HL-60 (cell line): ENCODE measurements at regions not wholly inside any gene's neighbourhood (a gene's known extent, or its start where the extent isn't known, plus 50 kb on each side); places are given as distances from the start of the nearest gene placed in this dataset.

Experiments
- GABPA ChIP-seq: IDR thresholded peaks from 2 replicates; pipeline ENCODE4 v1.6.1; 2012; ENCODE audit warnings: low read depth
- POLR2AphosphoS5 ChIP-seq: IDR thresholded peaks from 2 replicates; pipeline ENCODE4 v1.6.1; 2012; ENCODE audit warnings: low read depth
- TF ChIP-seq, protein P1 (sequence below): IDR thresholded peaks from one replicate; pipeline ENCODE4 v1.5.1; 2011; ENCODE audit warnings: low read length, control low read depth, inconsistent platforms; ENCODE audit not compliant: insufficient read depth
- TF ChIP-seq, protein P2 (sequence below): IDR thresholded peaks from 2 replicates; pipeline ENCODE4 v1.6.1; 2012; ENCODE audit warnings: low read depth; ENCODE audit not compliant: insufficient replicate concordance

DNA sequence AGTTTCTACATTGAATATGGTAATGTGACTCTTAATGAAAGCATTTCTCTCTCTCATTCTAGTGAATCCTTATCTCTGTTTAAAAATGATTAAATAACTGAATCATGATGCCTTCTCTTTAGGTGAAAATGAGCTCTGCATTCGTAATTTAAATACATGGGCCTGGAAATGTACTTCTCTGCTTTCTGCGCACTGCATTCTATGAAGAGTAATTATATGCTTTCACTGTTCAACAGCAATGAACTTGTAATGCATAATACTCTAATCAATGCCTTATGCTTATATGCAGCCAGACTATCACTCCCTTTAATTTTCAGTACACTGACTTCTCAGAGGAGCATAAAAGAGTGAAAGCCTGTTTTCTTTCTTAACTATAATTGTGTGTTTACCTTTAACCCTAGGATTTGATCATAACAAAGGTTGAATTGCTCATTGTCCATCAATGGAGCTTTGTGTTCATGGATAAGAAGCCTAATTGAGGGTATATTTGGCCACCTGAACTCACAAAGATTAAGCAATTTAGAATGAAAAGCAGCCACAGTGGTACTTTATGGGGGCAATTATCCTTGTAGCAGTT lies 330.8 kb upstream of the PDZRN3 start:
- TF ChIP-seq POLR2AphosphoS5 (no peak), GABPA (no peak)
- TF ChIP-seq, protein P1, sequence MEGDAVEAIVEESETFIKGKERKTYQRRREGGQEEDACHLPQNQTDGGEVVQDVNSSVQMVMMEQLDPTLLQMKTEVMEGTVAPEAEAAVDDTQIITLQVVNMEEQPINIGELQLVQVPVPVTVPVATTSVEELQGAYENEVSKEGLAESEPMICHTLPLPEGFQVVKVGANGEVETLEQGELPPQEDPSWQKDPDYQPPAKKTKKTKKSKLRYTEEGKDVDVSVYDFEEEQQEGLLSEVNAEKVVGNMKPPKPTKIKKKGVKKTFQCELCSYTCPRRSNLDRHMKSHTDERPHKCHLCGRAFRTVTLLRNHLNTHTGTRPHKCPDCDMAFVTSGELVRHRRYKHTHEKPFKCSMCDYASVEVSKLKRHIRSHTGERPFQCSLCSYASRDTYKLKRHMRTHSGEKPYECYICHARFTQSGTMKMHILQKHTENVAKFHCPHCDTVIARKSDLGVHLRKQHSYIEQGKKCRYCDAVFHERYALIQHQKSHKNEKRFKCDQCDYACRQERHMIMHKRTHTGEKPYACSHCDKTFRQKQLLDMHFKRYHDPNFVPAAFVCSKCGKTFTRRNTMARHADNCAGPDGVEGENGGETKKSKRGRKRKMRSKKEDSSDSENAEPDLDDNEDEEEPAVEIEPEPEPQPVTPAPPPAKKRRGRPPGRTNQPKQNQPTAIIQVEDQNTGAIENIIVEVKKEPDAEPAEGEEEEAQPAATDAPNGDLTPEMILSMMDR = no peak
- TF ChIP-seq, protein P2, sequence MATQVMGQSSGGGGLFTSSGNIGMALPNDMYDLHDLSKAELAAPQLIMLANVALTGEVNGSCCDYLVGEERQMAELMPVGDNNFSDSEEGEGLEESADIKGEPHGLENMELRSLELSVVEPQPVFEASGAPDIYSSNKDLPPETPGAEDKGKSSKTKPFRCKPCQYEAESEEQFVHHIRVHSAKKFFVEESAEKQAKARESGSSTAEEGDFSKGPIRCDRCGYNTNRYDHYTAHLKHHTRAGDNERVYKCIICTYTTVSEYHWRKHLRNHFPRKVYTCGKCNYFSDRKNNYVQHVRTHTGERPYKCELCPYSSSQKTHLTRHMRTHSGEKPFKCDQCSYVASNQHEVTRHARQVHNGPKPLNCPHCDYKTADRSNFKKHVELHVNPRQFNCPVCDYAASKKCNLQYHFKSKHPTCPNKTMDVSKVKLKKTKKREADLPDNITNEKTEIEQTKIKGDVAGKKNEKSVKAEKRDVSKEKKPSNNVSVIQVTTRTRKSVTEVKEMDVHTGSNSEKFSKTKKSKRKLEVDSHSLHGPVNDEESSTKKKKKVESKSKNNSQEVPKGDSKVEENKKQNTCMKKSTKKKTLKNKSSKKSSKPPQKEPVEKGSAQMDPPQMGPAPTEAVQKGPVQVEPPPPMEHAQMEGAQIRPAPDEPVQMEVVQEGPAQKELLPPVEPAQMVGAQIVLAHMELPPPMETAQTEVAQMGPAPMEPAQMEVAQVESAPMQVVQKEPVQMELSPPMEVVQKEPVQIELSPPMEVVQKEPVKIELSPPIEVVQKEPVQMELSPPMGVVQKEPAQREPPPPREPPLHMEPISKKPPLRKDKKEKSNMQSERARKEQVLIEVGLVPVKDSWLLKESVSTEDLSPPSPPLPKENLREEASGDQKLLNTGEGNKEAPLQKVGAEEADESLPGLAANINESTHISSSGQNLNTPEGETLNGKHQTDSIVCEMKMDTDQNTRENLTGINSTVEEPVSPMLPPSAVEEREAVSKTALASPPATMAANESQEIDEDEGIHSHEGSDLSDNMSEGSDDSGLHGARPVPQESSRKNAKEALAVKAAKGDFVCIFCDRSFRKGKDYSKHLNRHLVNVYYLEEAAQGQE = no peak
